SK-N-SH (cell line): ENCODE measurements at regions not wholly inside any gene's neighbourhood (a gene's known extent, or its start where the extent isn't known, plus 50 kb on each side); places are given as distances from the start of the nearest gene placed in this dataset.

Experiments
- EP300 ChIP-seq, 2 experiments: IDR thresholded peaks; 2 replicates each; pipeline versions ENCODE4 v1.4.0 to v1.6.1; 2012; ENCODE audit warnings: borderline replicate concordance in 1 of 2, low read depth in 1 of 2, low read length in 1 of 2
- FOSL2 ChIP-seq: IDR thresholded peaks from 2 replicates; pipeline ENCODE4 v1.4.0; 2012; ENCODE audit warnings: low read depth, mild to moderate bottlenecking, moderate library complexity, borderline replicate concordance
- GATA2 ChIP-seq: sonication (generic); formaldehyde crosslinking; IDR thresholded peaks from 2 replicates; pipeline ENCODE4 v1.5.0; 2020; ENCODE audit warnings: mild to moderate bottlenecking, missing genetic modification reagents
- PBX3 ChIP-seq: IDR thresholded peaks from 2 replicates; pipeline ENCODE4; 2012
- RCOR1 ChIP-seq: fragments of 150-350 bp; IDR thresholded peaks from 2 replicates; pipeline ENCODE4 v1.6.1; 2017; ENCODE audit warnings: antibody characterized with exemption, low read length
- SIN3A ChIP-seq: IDR thresholded peaks from 2 replicates; pipeline ENCODE4 v1.6.1; 2012; ENCODE audit warnings: low read depth, mild to moderate bottlenecking, low read length, moderate library complexity, borderline replicate concordance
- TAF1 ChIP-seq: IDR thresholded peaks from 2 replicates; pipeline ENCODE4 v1.6.1; 2012; ENCODE audit warnings: low read depth, mild to moderate bottlenecking, low read length, moderate library complexity, borderline replicate concordance
- TF ChIP-seq, protein P1 (sequence below): fragments of 200-600 bp; sonication (generic); IDR thresholded peaks from 2 replicates; pipeline ENCODE4 v1.6.1; 2017; ENCODE audit warnings: antibody characterized with exemption, mild to moderate bottlenecking, moderate library complexity
- TF ChIP-seq, protein P2 (sequence below): fragments of 150-350 bp; IDR thresholded peaks from 2 replicates; pipeline ENCODE4 v1.6.1; 2016; ENCODE audit warnings: mild to moderate bottlenecking, low read depth, low read length
- TF ChIP-seq, protein P3 (sequence below): IDR thresholded peaks from 2 replicates; pipeline ENCODE4 v1.4.0; 2012; ENCODE audit warnings: low read depth

DNA sequence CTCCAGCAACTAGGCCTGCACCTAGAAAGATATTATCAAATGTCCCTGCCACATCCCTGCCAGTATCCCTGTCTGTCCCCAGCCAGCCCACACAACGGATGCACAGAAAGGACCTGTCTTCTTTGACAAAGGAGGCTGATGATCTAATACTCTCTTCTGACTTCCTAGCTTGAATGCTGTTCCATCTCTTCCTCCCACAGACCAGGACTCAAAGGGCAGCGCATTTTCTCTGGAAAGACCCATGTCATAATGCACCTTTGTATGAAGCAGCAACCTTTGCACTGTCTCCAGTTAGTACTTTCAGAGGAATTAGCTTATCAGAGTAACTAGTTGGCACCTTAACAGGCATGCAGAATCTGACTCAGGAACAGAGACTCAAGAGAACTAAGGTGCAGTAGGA lies 53.3 kb upstream of the TAF8 start:
- TF ChIP-seq EP300 (IDR thresholded peaks at IDR 0.05; ENCODE audit: borderline replicate concordance in 1 of 2, low read depth in 1 of 2, low read length in 1 of 2) (no peak), TAF1 (no peak), FOSL2 (no peak), SIN3A (no peak), PBX3 (no peak), RCOR1 (no peak), GATA2 (CRISPR knock-in tag) (no peak)
- TF ChIP-seq, protein P1, sequence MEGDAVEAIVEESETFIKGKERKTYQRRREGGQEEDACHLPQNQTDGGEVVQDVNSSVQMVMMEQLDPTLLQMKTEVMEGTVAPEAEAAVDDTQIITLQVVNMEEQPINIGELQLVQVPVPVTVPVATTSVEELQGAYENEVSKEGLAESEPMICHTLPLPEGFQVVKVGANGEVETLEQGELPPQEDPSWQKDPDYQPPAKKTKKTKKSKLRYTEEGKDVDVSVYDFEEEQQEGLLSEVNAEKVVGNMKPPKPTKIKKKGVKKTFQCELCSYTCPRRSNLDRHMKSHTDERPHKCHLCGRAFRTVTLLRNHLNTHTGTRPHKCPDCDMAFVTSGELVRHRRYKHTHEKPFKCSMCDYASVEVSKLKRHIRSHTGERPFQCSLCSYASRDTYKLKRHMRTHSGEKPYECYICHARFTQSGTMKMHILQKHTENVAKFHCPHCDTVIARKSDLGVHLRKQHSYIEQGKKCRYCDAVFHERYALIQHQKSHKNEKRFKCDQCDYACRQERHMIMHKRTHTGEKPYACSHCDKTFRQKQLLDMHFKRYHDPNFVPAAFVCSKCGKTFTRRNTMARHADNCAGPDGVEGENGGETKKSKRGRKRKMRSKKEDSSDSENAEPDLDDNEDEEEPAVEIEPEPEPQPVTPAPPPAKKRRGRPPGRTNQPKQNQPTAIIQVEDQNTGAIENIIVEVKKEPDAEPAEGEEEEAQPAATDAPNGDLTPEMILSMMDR, result no peak
- TF ChIP-seq, protein P2, sequence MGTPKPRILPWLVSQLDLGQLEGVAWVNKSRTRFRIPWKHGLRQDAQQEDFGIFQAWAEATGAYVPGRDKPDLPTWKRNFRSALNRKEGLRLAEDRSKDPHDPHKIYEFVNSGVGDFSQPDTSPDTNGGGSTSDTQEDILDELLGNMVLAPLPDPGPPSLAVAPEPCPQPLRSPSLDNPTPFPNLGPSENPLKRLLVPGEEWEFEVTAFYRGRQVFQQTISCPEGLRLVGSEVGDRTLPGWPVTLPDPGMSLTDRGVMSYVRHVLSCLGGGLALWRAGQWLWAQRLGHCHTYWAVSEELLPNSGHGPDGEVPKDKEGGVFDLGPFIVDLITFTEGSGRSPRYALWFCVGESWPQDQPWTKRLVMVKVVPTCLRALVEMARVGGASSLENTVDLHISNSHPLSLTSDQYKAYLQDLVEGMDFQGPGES, result no peak
- TF ChIP-seq, protein P3, sequence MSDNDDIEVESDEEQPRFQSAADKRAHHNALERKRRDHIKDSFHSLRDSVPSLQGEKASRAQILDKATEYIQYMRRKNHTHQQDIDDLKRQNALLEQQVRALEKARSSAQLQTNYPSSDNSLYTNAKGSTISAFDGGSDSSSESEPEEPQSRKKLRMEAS, result no peak
